Amygdala (tissue), 56 donors: ENCODE measurements at regions not wholly inside any gene's neighbourhood (a gene's known extent, or its start where the extent isn't known, plus 50 kb on each side); places are given as distances from the start of the nearest gene placed in this dataset.
A peak's percentile ranks its signal among the peaks of the same experiment; 100 is the strongest.

Experiments used
- DNase-seq, 56 donors: peaks; one replicate each; lab custom pipeline; 2025; lab: John Stamatoyannopoulos, UW

GRCh38 chr10:24091256-24091655 lies 117.7 kb upstream of the KIAA1217 start:
- DNase-seq = no peak

- DNase-seq = no peak
Measured at GRCh38 chr10:24096281-24096680, 112.7 kb upstream of the KIAA1217 start.

GRCh38 chr10:24097751-24098207 lies 111.2 kb upstream of the KIAA1217 start:
- no peak for DNase-seq

- DNase-seq = no peak
Measured at GRCh38 chr10:24104895-24105294, 104.0 kb upstream of the KIAA1217 start.

GRCh38 chr10:24113901-24114300 lies 95.0 kb upstream of the KIAA1217 start:
- DNase-seq = no peak

- peak in 4 of 56 donors; percentile 3 to 18 (median 8) for DNase-seq
Measured at GRCh38 chr10:24114556-24114955, 94.4 kb upstream of the KIAA1217 start.

- DNase-seq = no peak
Measured at GRCh38 chr10:24115403-24115802, 93.5 kb upstream of the KIAA1217 start.

GRCh38 chr10:24118246-24118645 lies 90.7 kb upstream of the KIAA1217 start:
- DNase-seq = peak in 7 of 56 donors; percentile 1 to 25 (median 5)

GRCh38 chr10:24119896-24120295 lies 89.0 kb upstream of the KIAA1217 start:
- no peak for DNase-seq

GRCh38 chr10:24120646-24121045 lies 88.3 kb upstream of the KIAA1217 start:
- no peak for DNase-seq

- DNase-seq = no peak
Measured at GRCh38 chr10:24127516-24127915, 81.4 kb upstream of the KIAA1217 start.

- DNase-seq = no peak
Measured at GRCh38 chr10:24128066-24128730, 80.7 kb upstream of the KIAA1217 start.

- no peak for DNase-seq
Measured at GRCh38 chr10:24132741-24133140, 76.2 kb upstream of the KIAA1217 start.

GRCh38 chr10:24133835-24134234 lies 75.1 kb upstream of the KIAA1217 start:
- DNase-seq = no peak

GRCh38 chr10:24136070-24136469 lies 72.9 kb upstream of the KIAA1217 start:
- DNase-seq = no peak

GRCh38 chr10:24147321-24147720 lies 61.6 kb upstream of the KIAA1217 start:
- no peak for DNase-seq

- no peak for DNase-seq
Measured at GRCh38 chr10:24149640-24150039, 59.3 kb upstream of the KIAA1217 start.

GRCh38 chr10:24150853-24151252 lies 58.1 kb upstream of the KIAA1217 start:
- DNase-seq = no peak

- no peak for DNase-seq
Measured at GRCh38 chr10:24152270-24152669, 56.7 kb upstream of the KIAA1217 start.

GRCh38 chr10:24153031-24153430 lies 55.9 kb upstream of the KIAA1217 start:
- DNase-seq = no peak

- no peak for DNase-seq
Measured at GRCh38 chr10:24153537-24153936, 55.4 kb upstream of the KIAA1217 start.

- DNase-seq = no peak
Measured at GRCh38 chr10:24156686-24157085, 52.3 kb upstream of the KIAA1217 start.

GRCh38 chr10:24157567-24157966 lies 51.4 kb upstream of the KIAA1217 start:
- no peak for DNase-seq
